Skeletal muscle cell (primary cell): ENCODE measurements at regions not wholly inside any gene's neighbourhood (a gene's known extent, or its start where the extent isn't known, plus 50 kb on each side); places are given as distances from the start of the nearest gene placed in this dataset.

Experiments used
- DNase-seq: peaks from one replicate; pipeline ENCODE4 v3.0.0-alpha.2; 2010; ENCODE audit warnings: low read depth
- H3K4me3 ChIP-seq: 2 replicates; pipeline ENCODE4 v1.5.1; 2011; ENCODE audit warnings: low read depth, mild to moderate bottlenecking, control low read depth, low read length, moderate library complexity

- H3K4me3 ChIP-seq, result no peak overlapping the region
- no peak for DNase-seq
These were observed 179.0 kb downstream of the SPCS3 start for GRCh38 chr4:176498617-176499256.

- DNase-seq, result peak; percentile 43
- H3K4me3 ChIP-seq, result no peak overlapping the region
These were observed 179.8 kb downstream of the SPCS3 start for GRCh38 chr4:176499518-176499917.

GRCh38 chr4:176500894-176501293, 181.1 kb downstream of the SPCS3 start:
- H3K4me3 ChIP-seq, result no peak overlapping the region
- DNase-seq, result no peak

DNA sequence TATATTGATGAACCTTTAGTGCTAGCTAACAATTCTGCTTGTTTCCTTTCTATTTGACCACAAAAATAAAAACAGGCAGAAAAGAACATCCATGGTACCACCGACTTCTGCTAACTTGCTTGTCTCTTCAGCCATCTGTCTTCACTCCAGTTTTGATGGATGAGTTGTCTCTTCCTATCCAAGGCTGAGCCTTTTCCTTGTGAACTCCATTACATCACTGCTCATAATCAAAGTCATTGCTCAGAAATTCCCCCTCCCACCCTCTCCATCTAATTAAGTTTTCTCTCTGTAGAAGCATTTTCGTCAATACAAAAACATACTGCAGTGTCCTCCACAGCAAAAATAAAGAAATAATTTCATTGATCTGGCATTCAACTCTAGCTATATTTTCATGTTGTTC, 184.4 kb downstream of the SPCS3 start:
- H3K4me3 ChIP-seq, result no peak overlapping the region
- DNase-seq, result no peak

DNA sequence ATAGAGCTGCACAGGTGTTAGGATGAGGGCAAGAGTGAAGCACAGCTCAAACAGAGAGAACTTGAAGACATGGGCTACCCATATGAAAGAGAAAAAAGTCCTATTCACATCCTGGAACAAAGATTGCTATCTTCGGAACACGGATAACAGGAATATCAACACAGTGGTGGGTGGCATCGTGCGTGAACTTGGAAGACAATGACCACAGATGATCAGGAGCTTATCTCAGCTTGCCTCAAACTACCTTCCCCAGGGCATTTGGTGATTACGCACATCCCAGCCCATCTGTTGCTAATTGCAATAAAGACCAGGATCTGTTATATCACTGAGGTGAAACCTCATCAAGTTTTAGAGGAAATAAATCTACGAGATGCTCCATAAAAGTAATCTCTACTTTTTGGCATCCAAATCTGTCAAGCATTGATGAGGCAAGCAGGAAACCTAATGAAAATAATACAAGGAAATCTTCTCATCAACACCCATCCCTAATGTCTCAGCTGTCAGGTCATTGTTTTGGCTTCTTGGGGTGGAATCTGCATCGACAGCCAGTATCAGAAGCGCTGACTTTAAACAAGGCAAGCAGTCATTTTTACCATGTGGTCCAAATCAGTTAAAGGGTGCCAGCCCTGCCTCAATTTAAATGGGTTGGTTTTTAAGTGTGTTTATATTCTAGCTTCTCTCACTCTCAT, 188.2 kb downstream of the SPCS3 start:
- no peak overlapping the region for H3K4me3 ChIP-seq
- no peak for DNase-seq

DNA sequence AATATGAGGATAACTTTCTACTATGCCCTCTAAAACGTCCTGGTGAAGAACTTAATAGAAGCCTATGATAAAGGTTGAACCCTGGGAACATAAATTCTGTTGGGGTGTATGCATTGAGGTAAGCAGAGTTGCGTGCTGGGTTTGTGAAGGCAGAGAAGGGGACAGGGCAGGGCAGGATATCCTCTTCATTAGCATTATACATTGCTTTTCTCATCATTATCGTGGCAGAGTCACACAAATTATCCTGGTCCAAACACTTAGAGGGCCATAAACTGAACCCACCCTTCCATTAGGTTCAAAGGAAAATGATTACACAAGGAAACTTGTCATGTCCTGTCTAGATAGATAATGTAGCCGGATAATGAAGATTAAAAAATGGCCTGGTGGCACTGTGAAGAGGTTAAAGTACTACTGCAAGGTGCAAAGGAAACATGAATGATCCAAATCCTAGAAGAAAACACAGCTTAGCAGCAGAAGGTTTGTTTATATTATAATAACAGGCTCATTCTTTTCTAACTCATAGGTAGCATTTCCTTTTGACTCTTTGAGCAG, 189.1 kb downstream of the SPCS3 start:
- DNase-seq, result no peak
- H3K4me3 ChIP-seq, result no peak overlapping the region

GRCh38 chr4:176525576-176525975, 205.8 kb downstream of the SPCS3 start:
- DNase-seq, result no peak

GRCh38 chr4:176526704-176527103, 206.9 kb downstream of the SPCS3 start:
- DNase-seq, result no peak
- no peak overlapping the region for H3K4me3 ChIP-seq

More at GRCh38 chr4:176525576-176525975, 205.8 kb downstream of the SPCS3 start:
- H3K4me3 ChIP-seq, result no peak overlapping the region

GRCh38 chr4:176529574-176529973, 209.8 kb downstream of the SPCS3 start:
- no peak for DNase-seq
- no peak overlapping the region for H3K4me3 ChIP-seq

DNA sequence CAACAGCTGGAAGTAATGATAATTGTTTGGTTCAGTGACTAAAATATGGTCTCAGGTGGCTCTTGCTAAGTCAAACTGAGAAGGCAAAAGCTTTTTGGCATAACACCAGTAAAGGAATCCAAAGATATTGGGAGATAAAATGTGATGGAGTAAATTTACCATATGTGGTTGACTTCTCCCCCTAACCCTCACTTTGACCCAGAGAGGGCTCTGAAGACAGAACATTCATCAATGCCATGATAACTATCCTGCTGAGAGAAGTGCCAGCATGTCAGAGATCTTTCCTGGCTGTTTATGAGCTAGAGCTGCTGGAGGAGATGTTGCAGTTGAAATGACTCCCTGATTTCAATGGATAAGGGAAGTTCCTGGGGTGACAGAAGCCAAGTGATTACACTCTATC, 213.4 kb downstream of the SPCS3 start:
- no peak overlapping the region for H3K4me3 ChIP-seq
- no peak for DNase-seq

DNA sequence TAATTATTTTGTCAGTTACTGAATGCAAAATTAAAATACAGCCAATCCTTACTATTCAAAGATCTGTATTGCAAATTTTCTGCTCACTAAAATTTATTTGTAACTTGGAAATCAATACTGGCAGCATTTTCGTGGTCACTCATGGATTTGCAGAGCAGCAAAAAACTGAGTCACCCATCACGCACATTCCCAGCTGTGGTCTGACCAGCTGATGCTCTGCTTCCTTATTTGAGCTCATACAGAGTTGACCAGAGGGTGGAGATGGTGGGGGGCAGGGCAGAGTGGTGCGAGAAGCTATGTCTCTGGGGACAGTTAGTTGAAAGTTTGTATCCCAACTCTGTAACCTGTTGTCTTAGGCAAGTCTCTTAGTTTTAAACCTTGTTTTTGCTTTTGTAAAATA, 214.8 kb downstream of the SPCS3 start:
- DNase-seq, result peak; percentile 93
- H3K4me3 ChIP-seq, result no peak overlapping the region

DNA sequence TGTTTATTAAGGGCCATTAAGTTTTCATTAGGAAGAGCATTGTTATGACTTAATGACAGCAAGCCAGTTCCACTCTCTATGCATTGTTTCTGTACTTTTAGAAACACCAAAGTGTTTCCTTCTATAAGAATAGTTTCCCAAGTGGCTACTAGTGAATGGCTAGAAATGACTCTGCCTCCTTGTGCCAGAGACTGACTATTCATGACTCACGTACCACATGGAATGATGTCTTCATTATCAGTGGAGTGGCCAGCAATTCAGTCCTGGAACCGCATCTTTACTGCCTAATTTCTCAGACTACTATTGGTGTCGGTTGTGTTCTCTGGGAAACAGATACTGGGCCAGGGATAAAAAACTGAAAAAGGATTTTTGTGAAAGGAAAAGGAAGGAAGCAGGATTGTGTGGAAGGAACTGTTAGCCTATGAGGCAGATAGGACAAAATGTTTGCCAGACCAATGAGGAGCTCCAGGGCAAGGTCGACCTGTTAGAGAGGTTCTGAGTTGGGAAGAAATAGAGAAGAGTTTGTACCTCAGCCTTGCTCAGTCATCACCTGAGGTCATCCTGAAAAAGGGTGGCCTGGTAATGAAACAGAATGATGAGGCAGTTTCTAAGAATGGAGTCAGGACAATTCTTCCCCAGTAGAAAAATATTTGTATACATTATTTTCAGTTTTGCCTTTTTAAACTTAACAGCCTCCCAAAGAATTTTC, 218.6 kb downstream of the SPCS3 start:
- DNase-seq, result peak; percentile 92
- H3K4me3 ChIP-seq, result no peak overlapping the region

- H3K4me3 ChIP-seq, result no peak overlapping the region
- DNase-seq, result no peak
These were observed 219.5 kb downstream of the SPCS3 start for GRCh38 chr4:176539091-176539784.

- no peak for DNase-seq
- no peak overlapping the region for H3K4me3 ChIP-seq
These were observed 220.0 kb downstream of the SPCS3 start for GRCh38 chr4:176539785-176540175.

DNA sequence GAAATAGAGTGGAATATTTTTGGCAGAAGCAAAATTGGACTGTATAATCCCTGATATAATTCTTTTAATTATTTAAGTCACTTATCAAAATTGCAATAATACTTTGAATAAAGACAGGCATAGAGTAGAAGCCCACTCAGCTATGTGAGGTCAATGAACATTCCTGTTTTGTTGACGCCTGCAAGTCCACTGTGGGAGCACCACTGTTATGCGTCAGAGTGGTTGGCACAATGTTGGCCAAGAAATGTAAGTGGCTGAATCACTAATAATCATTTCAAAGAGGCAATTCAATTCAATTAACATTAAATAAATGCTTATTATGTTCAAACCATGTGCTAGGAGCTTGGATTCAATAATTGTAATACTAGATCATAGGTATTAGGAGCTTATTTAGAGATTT, 221.0 kb downstream of the SPCS3 start:
- no peak for DNase-seq
- H3K4me3 ChIP-seq, result no peak overlapping the region

GRCh38 chr4:176545872-176546271, 226.1 kb downstream of the SPCS3 start:
- no peak for DNase-seq
- H3K4me3 ChIP-seq, result no peak overlapping the region

DNA sequence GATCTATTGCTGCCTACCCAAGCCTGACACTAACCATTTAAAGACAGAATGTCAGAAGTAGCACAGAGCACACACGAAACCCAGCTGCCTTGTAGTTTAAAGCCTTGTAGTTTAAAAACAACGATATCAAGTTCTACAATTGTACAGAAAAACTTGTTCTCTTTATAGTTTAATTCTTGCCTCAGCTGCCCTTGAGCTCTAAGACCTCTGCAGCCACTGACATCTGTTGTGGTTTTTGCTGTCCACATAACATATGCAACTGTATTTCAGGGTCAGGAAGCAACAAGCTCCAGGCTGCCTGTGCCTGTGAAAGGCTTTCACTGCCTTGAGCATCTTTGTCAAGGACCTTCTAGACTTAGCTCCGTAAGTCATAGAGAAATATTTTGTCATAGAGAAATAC, 227.2 kb downstream of the SPCS3 start:
- H3K4me3 ChIP-seq, result no peak overlapping the region
- peak; percentile 80 for DNase-seq

DNA sequence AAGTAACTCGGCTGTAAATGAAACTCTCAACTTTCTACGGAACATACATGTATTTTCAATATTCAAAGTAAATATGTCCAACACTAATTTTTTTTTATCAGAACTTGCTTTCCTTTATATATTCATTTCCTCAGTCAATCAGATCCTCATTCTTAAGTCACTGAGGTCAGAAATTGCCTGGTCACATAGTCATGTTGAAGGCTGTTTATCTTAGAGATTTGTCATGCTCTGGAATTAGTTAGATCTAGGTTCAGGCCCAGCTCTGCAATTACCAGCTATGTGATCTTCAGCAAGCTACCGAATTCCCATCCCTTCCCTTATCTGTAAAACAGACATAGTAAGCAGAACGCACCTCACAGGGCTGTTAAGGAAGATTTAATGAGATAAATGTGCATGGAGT, 228.8 kb downstream of the SPCS3 start:
- no peak overlapping the region for H3K4me3 ChIP-seq
- DNase-seq, result no peak

DNA sequence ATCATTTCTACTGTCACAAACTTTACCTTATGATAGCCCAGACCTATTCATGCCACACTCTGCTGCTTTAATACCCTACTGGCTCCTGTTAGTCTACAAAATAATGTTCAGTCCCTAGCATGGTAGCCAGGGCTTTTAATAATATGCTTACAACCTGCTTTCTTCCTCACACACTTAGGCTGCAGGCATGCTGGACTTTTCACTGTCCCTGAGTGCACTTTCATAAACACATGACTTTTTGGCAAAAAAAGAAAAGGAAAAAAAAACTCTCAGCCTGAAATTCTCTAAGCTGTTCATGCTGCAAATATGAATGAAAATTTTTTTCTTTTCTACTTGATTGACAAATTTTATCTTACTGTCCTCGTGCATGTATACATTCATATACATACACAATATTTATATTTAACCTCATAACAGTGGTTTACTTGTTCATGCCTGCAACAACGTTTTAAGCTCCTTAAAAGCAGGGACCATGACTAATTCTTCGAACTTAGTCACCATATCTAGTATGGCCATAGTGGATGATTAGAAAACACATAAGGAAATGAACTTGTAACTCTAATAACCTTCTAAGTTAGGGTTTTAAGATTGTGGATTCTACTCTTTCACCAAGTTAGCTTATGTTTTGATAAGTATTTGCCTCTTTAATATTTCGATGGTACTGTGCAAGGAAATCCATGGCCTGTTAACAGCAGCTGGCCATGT, 229.5 kb downstream of the SPCS3 start:
- H3K4me3 ChIP-seq, result no peak overlapping the region
- DNase-seq, result no peak
